Epithelial cell of prostate (primary cell): ENCODE measurements at regions not wholly inside any gene's neighbourhood (a gene's known extent, or its start where the extent isn't known, plus 50 kb on each side); places are given as distances from the start of the nearest gene placed in this dataset.

Experiments used
- DNase-seq: peaks from one replicate; pipeline ENCODE4 v3.0.0-alpha.2; 2011; ENCODE audit warnings: low read depth, low spot score
- H3K27ac ChIP-seq: fragments of 450-650 bp; 2 replicates; pipeline ENCODE4 v1.5.1; 2017; ENCODE audit warnings: mild to moderate bottlenecking

- no peak for DNase-seq
- no peak overlapping the region for H3K27ac ChIP-seq
Measured at GRCh38 chr18:55095584-55095983, 136.3 kb upstream of the CCDC68 start.

DNA sequence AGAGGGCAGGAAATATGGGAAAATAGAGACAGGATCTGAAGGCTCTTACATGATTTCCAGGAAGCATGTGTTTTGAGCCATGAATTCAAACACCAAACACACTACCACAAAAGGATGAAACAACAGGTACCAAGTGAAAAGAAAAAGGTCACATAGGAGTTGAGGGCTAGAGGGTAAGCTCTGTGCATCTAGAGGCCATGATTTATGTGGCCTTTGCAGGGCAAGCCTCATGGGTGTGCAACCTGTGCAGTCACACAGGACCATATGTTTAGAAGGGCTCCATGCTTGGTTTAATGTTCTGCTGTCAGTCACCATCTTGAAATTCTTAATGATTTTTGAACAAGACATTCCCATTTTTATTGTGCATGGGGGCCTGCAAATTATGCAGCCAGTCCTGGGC, 134.5 kb upstream of the CCDC68 start:
- H3K27ac ChIP-seq = no peak overlapping the region
- DNase-seq = no peak

DNA sequence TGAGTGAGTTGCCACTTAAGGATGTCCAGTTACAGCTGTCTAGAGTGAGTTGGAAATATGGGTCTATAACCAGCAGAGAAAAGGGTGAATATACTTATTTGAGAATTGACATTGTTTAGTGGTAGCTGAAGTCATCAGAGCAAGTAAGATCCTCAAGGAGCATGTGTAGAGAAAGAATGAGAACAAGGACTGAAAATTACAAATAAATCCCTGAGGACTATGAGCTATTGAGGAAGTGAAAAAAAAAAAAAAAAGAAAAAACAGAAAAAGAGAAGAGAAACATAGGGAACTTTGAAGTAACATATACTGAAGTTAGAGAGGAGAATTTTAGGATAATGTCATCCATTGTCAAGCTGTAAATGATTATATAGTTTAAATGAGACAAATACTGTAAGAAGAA, 134.0 kb upstream of the CCDC68 start:
- no peak overlapping the region for H3K27ac ChIP-seq
- no peak for DNase-seq

- DNase-seq = no peak
- H3K27ac ChIP-seq = no peak overlapping the region
Measured at GRCh38 chr18:55092166-55092565, 132.9 kb upstream of the CCDC68 start.

DNA sequence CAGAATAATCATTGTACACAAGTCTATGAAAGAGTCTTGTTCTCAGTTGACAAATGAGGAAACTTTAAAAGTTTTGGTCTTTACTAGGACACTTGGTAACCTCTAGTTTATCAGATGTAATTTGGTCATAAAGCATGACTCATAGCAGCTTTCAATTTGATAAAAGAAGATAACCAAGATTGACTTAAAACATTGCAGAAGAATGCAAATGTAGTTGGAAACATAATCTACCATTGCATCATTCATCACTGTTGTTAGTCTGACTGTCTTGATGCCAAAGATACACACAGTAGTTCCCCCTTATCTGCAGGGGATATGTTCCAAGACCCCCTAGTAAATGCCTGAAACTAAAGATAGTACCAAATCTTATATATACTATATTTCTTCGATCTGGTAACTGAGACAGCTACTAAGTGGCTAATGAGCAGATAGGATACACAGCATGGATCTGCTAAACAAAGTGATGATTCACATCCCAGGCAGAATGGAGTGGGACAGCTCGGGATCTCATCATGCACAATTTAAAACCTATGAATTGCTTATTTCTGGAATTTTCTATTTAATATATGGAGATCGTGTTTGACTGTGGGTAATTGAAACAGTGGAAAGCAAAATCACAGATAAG, 131.4 kb upstream of the CCDC68 start:
- DNase-seq = no peak

DNA sequence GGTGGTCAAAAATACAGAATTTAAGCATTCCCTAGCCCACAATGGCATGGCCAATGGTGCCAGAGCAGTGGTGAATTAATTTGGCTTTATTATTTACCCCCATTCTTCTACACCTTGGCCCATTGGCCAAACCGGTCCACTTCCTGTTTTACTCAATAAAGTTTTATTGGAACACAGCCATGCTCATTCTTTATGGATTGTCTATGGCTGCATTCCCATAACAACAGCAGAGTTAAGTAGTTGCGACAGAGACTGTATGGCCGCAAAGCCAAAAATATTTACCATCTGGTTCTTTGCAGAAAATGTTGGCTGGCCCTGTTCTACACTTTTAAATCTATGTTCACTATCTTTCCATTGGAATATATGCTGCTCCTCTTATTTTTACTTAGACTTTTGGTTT, 130.3 kb upstream of the CCDC68 start:
- DNase-seq = no peak
- H3K27ac ChIP-seq = no peak overlapping the region

More for the DNA sequence above, 131.4 kb upstream of the CCDC68 start:
- H3K27ac ChIP-seq = no peak overlapping the region

DNA sequence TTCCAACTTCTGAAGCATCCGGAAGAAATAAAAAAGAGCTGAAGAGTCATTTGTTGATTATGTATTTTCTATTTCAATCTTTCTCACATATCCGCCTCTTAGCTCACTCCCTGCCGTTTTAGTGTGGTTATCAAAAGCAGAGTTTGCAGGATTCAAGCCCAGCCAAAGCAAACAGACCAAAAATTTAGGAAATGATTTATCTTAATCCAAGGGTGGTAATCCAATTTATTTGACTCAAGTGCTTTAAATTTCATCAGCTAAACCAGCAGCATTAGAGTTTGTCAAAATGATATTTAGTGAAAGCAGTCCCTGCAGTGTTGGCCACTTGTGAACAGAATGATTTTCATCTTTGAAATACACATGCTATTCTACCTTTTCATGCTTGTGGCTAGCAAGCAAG, 129.3 kb upstream of the CCDC68 start:
- no peak overlapping the region for H3K27ac ChIP-seq
- no peak for DNase-seq

DNA sequence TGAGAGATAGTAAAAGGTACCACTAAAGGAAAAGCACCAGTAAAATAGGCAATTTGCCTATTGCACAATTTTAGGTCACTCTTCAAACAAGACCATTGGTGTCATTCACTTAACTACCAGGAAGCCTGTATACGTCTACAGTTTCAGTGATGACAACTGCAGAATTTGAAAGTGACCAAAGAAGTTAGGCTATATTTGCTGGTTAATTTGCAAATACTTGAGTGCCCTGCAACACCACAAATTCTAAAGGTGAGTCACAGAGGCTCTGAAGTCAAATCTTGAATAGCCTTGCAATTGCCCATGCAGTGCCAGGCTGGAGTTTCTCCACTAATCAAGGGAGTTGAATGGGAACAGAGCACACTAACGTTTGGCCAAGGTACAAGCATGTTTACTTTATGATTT, 128.7 kb upstream of the CCDC68 start:
- H3K27ac ChIP-seq = no peak overlapping the region
- no peak for DNase-seq

DNA sequence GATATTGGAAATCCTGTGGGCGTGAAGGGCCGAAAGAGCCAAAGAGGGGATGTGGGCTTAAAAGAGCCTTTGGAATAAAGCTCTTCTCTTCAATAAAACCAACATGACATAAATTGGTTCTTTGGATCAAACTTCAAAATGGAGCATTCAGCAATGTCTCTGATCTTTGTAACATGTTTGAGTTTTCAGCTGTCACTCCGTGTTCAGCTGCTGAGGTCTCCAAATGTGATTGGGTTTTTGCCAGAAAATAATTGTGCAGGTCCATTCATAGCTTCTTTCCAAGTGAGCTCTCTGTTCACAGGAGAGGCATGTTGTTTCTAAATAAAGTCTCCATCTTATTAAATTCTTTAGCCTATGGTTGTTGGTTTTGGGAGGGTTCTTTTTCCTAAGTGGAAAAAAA, 127.6 kb upstream of the CCDC68 start:
- no peak overlapping the region for H3K27ac ChIP-seq
- DNase-seq = no peak

GRCh38 chr18:55085557-55086285, 126.5 kb upstream of the CCDC68 start:
- no peak for DNase-seq

DNA sequence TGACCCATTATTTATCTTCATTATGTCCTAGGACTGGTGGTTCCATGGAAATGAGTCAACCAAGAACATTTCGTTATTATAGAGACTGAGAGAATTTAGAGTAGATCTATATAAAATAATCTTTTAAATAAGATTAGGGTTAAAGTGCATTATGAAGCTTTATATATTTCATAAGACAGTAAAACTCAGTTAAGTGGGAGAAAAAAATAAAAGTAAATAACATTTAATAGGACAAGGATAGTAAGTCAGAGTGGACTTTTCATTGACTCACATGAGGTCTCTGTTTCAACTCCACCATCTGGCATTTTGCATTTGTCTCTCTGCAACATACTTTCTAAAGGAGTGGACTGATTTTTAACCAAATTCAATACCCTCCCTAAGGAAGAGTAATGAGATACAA, 125.3 kb upstream of the CCDC68 start:
- no peak overlapping the region for H3K27ac ChIP-seq
- no peak for DNase-seq

More at GRCh38 chr18:55085557-55086285, 126.5 kb upstream of the CCDC68 start:
- H3K27ac ChIP-seq = no peak overlapping the region

DNA sequence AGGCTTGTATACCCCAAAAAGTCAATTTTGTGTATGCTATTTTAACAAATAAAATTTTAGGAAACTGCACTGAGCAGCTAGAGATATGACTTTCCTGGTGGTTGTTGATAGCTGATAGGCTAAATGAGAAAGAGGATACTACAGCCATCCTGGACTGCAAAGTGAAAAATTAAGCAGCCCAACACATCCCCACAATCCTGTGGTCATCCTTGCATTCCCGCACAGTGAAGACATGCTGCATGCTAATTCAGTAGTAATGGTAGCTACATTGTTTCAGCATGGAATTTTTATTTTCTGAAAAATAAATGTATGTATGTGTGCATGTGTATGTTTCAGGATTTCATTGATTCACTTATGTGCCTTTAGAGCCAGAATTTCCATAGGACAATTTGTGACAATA, 124.2 kb upstream of the CCDC68 start:
- DNase-seq = no peak
- H3K27ac ChIP-seq = no peak overlapping the region

- H3K27ac ChIP-seq = no peak overlapping the region
- no peak for DNase-seq
Measured at GRCh38 chr18:55079481-55080355, 120.5 kb upstream of the CCDC68 start.

DNA sequence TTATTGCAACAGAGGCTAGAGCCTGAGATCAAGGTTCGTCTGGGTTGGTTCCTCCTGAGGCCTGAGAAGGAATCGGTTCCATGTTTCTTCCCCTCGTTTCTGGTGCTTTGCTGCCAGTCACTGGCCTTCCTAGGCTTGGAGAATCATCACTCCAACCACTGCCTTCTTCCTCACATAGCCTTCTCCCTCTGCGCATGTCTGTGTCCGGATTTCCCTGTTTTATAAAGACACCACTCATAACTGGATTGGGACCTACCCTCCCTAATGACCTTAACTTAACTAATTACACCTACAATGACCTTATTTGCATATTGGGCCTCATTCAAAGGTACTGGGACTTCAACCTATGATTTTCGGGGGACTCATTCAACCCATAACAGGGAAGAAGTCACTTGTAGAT, 119.8 kb upstream of the CCDC68 start:
- no peak for DNase-seq
- no peak overlapping the region for H3K27ac ChIP-seq

DNA sequence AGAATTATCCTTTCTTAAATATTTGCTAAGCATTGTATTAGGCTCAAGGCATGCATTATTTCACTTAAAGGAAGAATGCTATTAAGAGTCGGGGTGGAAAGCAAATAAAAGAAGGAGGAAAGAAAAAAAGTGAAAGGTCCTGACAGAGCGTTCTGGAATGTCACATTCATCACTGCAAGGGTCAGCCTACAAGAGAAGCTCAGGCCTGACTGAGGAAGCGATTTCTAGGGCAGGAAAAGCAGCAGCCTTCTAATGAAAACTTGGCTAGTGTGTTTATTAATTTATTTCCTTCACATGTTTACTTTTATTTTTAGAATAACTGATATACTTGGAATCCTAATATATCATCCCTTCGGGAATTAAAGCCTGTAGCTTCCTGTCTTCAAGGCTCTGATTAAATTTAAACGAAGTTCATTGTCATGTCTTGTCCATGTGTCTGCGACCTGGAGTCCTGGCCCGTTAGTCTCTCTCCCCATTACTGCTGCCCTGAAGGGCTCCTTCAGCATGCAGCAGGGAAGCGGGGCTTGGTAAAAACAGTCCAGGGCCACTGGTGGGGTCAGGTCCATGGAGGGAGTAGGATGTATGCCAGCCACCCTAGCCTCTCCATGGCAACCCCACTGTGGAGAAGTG, 119.2 kb upstream of the CCDC68 start:
- no peak overlapping the region for H3K27ac ChIP-seq
- DNase-seq = no peak

- H3K27ac ChIP-seq = no peak overlapping the region
- no peak for DNase-seq
Measured at GRCh38 chr18:55076643-55077218, 117.5 kb upstream of the CCDC68 start.

DNA sequence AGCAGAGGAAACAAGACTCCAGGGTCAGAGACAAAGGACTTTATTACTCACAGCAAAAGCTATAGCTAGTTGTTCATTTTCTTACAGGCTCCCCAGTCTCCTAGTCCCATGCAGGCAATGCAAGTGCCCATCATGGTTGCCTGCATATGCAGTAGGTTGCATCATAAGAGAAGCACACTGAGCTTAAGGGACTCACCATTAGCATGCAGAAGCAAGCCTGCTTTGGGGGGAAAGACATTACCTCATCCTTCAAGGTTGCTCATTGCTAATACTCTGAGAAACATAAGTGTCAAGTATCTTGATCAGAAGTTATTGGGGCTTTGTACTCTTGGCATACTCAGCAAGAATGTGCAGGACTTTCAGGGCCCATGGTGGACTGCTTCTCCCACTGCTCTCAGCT, 114.6 kb upstream of the CCDC68 start:
- H3K27ac ChIP-seq = no peak overlapping the region
- no peak for DNase-seq

DNA sequence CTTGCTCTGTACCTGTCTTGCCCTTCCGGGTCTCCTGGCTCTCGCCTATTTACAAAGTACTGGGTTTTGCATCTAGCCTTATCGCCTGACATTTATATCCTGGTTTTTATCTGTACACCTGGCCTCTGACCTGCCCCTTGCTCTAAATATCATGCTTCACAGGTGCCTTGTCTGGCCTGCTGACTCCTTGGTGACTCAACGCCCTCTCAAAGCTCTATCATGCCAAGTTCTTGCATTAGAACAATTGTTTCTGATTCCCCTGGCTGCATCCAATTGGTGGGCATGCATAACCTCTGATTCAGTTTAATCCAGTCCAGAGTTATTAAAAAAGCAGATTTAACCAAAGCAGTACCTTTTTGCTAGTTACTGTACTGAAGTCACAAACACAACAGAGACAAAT, 113.9 kb upstream of the CCDC68 start:
- no peak overlapping the region for H3K27ac ChIP-seq
- DNase-seq = no peak

GRCh38 chr18:55072698-55073097, 113.4 kb upstream of the CCDC68 start:
- H3K27ac ChIP-seq = no peak overlapping the region
- no peak for DNase-seq

DNA sequence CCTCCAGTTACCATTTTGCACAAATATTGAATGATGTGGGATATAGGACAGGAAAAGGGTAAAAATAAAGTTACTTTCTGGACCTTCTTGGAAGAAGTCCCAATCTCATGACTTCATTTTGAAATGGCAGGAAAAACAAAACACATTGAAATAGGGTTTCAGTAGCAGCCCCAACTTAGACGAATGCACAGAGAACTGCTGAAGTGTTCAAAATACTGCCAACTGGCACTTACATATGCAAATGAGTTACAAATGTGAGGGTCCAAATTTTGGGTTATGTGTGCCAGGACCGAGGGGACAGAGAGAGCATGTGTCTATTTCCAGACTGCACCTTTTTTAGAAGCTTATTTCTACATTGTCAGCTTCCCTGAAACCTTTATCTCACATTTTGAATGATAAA, 112.9 kb upstream of the CCDC68 start:
- H3K27ac ChIP-seq = no peak overlapping the region
- DNase-seq = no peak
